ENCODE measurements at regions not wholly inside any gene's neighbourhood (a gene's known extent, or its start where the extent isn't known, plus 50 kb on each side); places are given as distances from the start of the nearest gene placed in this dataset.

GRCh38 chr1:184810735-184811343 lies 56.2 kb upstream of the EDEM3 start:
- TF ChIP-seq HINFP (CRISPR knock-in tag; IDR thresholded peaks at IDR 0.05; ENCODE audit: low read depth): no peak
- no peak for TF ChIP-seq ZMYM2 (CRISPR knock-in tag; IDR thresholded peaks at IDR 0.05)
- no peak for TF ChIP-seq ZBTB8A (CRISPR knock-in tag; IDR thresholded peaks at IDR 0.05; ENCODE audit: borderline replicate concordance, low read depth)
- TF ChIP-seq YY1 (IDR thresholded peaks at IDR 0.05; ENCODE audit: insufficient read depth, insufficient replicate concordance, low read depth, low read length): no peak
- no peak for TF ChIP-seq HMGXB3 (CRISPR knock-in tag; IDR thresholded peaks at IDR 0.05; ENCODE audit: borderline replicate concordance)
- no peak for TF ChIP-seq REST (IDR thresholded peaks at IDR 0.05; ENCODE audit: borderline replicate concordance in 1 of 2, low read depth in 1 of 2, low read length in 2 of 2)
- no peak for TF ChIP-seq POLR2AphosphoS5 (IDR thresholded peaks at IDR 0.05; ENCODE audit: low read depth, low read length)
- no peak for TF ChIP-seq BCLAF1 (IDR thresholded peaks at IDR 0.05)
- no peak for TF ChIP-seq EP300 (IDR thresholded peaks at IDR 0.05; ENCODE audit: low read depth in 2 of 2, low read length in 2 of 2)
- TF ChIP-seq EP300 (CRISPR knock-in tag; IDR thresholded peaks at IDR 0.05; ENCODE audit: borderline replicate concordance): no peak
- no peak for TF ChIP-seq CTCF (CRISPR knock-in tag; IDR thresholded peaks at IDR 0.05)
- TF ChIP-seq MXI1 (IDR thresholded peaks at IDR 0.05; ENCODE audit: borderline replicate concordance, low read depth, low read length): no peak
